HEK293T (cell line): ENCODE measurements at regions not wholly inside any gene's neighbourhood (a gene's known extent, or its start where the extent isn't known, plus 50 kb on each side); places are given as distances from the start of the nearest gene placed in this dataset.
"Not testable (repeated sequence)": the region's sequence is repeated elsewhere in the genome, so short reads cannot be mapped to it uniquely, and the experiment has no call there.

Experiments
- ARNT ChIP-seq: fragments of 450-650 bp; IDR thresholded peaks from 2 replicates; pipeline ENCODE4 v1.6.1; 2017; ENCODE audit warnings: mild to moderate bottlenecking
- BHLHE40 ChIP-seq: fragments of 450-650 bp; IDR thresholded peaks from 2 replicates; pipeline ENCODE4 v1.6.1; 2016; ENCODE audit warnings: mild to moderate bottlenecking, moderate library complexity, borderline replicate concordance
- ELF4 ChIP-seq: fragments of 450-650 bp; IDR thresholded peaks from 2 replicates; pipeline ENCODE4 v1.6.1; 2017; ENCODE audit warnings: antibody characterized with exemption
- FOXA1 ChIP-seq: fragments of 450-650 bp; IDR thresholded peaks from 2 replicates; pipeline ENCODE4 v1.6.1; 2016; ENCODE audit warnings: mild to moderate bottlenecking
- FOXK2 ChIP-seq: fragments of 450-650 bp; IDR thresholded peaks from 2 replicates; pipeline ENCODE4 v1.6.1; 2016; ENCODE audit warnings: mild to moderate bottlenecking
- FOXM1 ChIP-seq: fragments of 450-650 bp; IDR thresholded peaks from 2 replicates; pipeline ENCODE4 v1.6.1; 2017; ENCODE audit warnings: mild to moderate bottlenecking, borderline replicate concordance
- HDGF ChIP-seq: fragments of 450-650 bp; IDR thresholded peaks from 2 replicates; pipeline ENCODE4 v1.6.1; 2017; ENCODE audit warnings: antibody characterized with exemption, borderline replicate concordance
- L3MBTL2 ChIP-seq: fragments of 450-650 bp; conservative IDR thresholded peaks from 2 replicates; pipeline ENCODE4 v1.6.1; 2016; ENCODE audit warnings: mild to moderate bottlenecking
- NFRKB ChIP-seq: fragments of 450-650 bp; IDR thresholded peaks from 2 replicates; pipeline ENCODE4 v1.6.1; 2016; ENCODE audit warnings: mild to moderate bottlenecking, moderate library complexity
- PKNOX1 ChIP-seq: fragments of 450-650 bp; IDR thresholded peaks from 2 replicates; pipeline ENCODE4 v1.6.1; 2016
- SP1 ChIP-seq: fragments of 450-650 bp; IDR thresholded peaks from 2 replicates; pipeline ENCODE4 v1.6.1; 2017
- SUZ12 ChIP-seq: fragments of 450-650 bp; IDR thresholded peaks from 2 replicates; pipeline ENCODE4 v1.6.1; 2016; ENCODE audit warnings: mild to moderate bottlenecking
- ZNF384 ChIP-seq: fragments of 450-650 bp; IDR thresholded peaks from 2 replicates; pipeline ENCODE4 v1.6.1; 2016

GRCh38 chr12:8320251-8320730, 92.9 kb upstream of the FAM90A1 start:
- TF ChIP-seq ARNT, PKNOX1, L3MBTL2, FOXM1, SUZ12, FOXK2, BHLHE40, NFRKB, FOXA1, SP1, HDGF, ZNF384, ELF4: not testable (repeated sequence)
